ENCODE measurements at regions not wholly inside any gene's neighbourhood (a gene's known extent, or its start where the extent isn't known, plus 50 kb on each side); places are given as distances from the start of the nearest gene placed in this dataset.
"Not testable (repeated sequence)": the region's sequence is repeated elsewhere in the genome, so short reads cannot be mapped to it uniquely, and the experiment has no call there.

DNA sequence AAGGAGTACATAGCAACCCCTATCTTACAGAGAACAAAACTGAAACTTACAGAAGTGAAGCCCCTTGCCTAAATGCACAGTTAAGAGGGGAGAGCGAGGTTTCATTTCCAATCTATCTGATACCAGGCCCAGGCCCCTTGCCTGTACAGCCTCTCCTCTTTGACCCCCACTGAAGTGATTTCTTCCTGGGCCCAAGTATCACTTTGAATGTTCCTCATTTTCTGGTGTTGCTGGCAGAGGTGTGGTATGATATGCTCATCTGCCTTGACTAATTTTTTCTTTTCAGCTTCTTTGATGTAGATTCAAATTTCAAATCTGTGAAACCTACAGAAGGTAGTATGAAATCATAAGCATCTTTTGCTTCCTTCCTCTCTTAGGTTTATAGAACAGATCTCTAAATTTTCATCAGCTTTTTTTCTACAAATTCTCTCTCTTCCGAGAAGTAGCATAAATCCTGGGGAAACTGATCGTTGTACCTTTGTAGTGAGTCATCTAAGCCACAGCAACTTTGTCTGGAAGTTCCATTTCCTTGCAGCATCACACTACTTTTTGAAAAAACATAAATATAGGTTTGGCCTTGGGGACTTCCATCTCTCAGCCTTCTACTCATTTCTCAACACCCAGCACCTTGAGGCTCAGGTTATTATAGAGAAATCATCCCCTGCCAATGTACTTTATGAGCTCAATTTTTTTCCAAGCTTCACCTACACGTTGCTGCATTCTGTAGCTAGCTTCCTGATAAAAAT lies 402.4 kb upstream of the PTGER4 start:
- DNase-seq (ENCODE audit: low spot score): no peak

- DNase-seq (ENCODE audit: low spot score): no peak
Measured at GRCh38 chr5:40276426-40277102, 403.2 kb upstream of the PTGER4 start.

GRCh38 chr5:40274568-40274967 lies 405.1 kb upstream of the PTGER4 start:
- no peak for DNase-seq (ENCODE audit: low spot score)

DNA sequence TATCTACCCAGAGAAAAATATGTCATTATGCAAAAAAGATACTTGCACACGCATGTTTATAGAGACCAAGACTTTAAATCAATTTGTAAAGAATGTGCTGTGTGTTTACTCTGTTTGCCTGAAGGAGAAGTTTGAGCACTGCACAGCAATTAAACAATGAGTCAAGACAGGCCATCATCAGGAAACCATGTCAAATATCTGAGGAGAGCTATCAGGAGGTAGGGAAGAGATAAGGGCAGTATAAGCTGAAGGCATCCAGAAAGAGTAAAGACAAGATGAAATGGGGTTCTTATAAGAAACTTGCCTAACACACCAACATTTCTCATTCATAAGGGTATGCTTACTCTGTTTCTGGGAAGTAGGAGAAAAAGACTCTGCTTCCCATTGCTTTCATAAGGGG lies 405.8 kb upstream of the PTGER4 start:
- DNase-seq (ENCODE audit: low spot score): no peak

DNA sequence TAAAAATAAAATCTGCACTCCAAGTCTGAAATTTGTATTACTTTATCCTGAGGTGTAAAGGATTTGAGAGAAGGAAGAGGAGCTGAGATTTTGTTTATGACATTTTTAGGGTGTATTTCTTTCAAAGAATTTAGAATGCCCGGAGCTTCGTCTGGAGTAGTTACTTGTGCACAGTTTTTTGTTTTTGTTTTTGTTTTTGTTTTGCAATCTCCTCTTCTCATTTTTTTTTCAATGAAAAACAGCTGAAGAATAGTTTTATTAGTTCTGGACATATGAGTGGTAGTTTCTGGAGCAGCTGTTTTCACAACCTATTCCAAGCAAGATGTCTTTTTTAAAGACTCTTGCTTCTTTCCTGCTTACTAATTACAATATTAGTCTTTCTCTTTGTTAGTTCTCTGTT lies 408.2 kb upstream of the PTGER4 start:
- no peak for DNase-seq (ENCODE audit: low spot score)

DNA sequence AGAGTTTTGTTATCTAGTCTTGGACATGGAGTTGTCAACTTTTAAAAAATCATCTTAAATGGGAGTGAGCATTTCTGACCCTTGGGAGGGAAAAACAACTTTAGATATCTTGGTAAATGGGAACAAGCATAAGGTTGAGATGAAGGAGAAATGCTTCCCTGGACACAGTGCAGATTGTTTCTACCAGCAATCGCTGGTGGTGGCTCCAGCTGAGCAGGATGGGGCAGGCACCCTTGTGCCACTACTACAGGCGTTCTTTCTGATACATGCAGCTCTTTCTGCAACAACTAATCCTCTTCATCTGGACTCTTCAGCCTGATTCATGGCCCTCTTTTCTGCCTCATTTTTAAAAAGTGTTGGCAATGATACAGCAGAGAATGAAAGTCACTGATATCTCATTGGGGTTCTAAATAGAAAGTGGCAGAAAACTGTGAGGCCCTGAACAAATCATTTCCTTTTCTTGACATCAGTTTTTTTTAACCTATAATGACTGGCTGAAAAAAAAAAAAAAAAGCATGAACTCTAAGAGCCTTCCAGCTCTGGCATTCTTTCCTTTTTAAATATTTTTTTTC lies 409.4 kb upstream of the PTGER4 start:
- DNase-seq (ENCODE audit: low spot score): no peak

DNA sequence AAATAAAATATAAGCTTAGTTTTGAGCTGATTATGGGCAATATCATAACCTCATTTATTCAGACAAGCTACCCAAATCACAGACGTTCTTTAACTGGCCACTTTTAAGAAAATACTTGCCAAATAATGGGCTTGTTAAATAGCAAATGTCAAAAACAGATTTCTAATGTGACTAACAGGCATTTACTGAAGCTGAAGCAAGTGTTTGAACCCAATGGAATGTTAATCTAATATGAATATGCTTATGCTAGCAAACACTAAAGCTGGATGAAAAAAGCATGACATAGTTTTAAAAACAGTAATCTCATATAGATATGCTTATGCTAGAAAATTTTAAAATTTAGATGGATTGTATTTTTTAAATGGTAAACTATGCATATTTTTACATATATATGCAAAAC lies 411.6 kb upstream of the PTGER4 start:
- no peak for DNase-seq (ENCODE audit: low spot score)

DNA sequence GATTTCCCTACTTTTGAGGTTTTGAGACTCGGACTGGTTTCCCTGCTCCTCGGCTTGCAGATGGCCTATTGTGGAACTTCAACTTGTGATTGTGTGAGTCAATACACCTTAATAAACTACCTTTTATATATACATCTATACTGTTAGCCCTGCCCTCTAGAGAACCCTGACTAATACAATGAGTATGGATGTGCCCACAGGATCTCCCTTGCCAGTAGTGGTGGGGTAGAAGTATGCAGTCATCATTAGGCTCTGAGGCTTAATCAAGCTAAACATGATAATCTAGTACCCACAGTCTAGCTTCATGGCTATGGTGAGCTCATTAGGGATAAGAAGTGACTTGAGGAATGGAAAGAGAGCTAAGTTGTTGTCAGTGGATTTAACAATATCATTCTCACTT lies 412.8 kb upstream of the PTGER4 start:
- no peak for DNase-seq (ENCODE audit: low spot score)

GRCh38 chr5:40261984-40262383 lies 417.7 kb upstream of the PTGER4 start:
- no peak for DNase-seq (ENCODE audit: low spot score)

- DNase-seq (ENCODE audit: low spot score): no peak
Measured at GRCh38 chr5:40260361-40260760, 419.4 kb upstream of the PTGER4 start.

- no peak for DNase-seq (ENCODE audit: low spot score)
Measured at GRCh38 chr5:40258222-40258621, 421.5 kb upstream of the PTGER4 start.

- no peak for DNase-seq (ENCODE audit: low spot score)
Measured at GRCh38 chr5:40240671-40241070, 439.0 kb upstream of the PTGER4 start.

- no peak for DNase-seq (ENCODE audit: low spot score)
Measured at GRCh38 chr5:40240111-40240510, 439.6 kb upstream of the PTGER4 start.

- no peak for DNase-seq (ENCODE audit: low spot score)
Measured at GRCh38 chr5:40238066-40238745, 441.5 kb upstream of the PTGER4 start.

- DNase-seq (ENCODE audit: low spot score): no peak
Measured at GRCh38 chr5:40235471-40236400, 444.0 kb upstream of the PTGER4 start.

DNA sequence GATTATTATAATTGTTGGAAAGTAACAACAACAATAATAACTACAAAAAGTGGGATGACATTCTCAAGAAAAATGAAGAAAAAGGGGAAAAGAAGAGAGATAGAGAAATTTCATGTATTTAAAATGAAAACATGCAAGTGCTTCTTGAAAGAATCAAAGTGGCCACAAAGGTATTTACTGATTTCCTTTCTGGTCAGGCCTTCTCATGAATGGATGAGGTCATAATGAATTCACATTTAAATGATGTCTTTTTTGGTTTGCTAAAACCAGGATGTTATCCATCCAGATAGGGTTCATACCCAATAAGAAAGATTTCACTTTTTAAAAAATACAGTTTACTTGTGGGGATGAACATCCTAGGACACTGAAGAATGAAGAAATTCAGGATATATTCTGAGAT lies 446.4 kb upstream of the PTGER4 start:
- peak; percentile 11 for DNase-seq (ENCODE audit: low spot score)

DNA sequence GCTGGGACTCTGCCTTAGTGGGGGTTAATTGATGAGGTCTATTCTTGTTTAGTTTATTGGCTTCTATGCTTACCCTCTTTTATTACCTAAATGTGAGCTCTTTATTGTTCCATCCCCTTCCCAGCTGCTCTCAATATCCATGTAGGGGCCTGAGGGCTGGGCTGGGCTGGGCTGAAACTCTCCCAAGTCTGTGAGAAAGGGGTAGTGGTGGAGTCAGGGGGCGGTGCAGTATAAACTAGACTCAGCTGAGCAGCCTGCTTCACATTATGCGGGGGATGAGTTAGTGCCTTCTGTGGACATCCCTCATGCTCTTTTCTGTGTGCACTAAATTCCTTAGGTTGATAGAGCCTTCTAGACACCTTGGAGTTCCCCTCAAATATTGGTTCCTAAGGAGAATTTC lies 451.8 kb upstream of the PTGER4 start:
- no peak for DNase-seq (ENCODE audit: low spot score)

GRCh38 chr5:40227366-40227765 lies 452.3 kb upstream of the PTGER4 start:
- no peak for DNase-seq (ENCODE audit: low spot score)

DNA sequence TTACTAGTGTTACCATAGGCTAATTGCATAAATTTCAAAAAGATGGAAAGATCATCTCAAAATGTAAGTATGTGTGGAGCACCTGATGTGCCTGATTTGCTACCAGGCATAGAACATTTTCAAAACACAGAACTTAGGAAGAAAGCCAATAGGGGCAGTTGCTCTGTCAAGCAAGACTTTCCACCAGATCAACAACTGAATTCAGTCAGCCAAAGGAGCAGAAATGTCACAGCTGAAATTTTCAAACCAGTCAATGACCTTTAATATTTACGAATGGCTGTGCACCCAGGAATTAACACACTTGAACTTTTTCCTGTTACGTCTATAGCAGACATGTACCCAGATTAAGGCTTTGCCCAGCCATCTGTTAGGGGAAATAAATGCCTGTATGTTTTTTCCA lies 452.8 kb upstream of the PTGER4 start:
- no peak for DNase-seq (ENCODE audit: low spot score)

GRCh38 chr5:40225147-40225546 lies 454.6 kb upstream of the PTGER4 start:
- DNase-seq (ENCODE audit: low spot score): not testable (repeated sequence)

DNA sequence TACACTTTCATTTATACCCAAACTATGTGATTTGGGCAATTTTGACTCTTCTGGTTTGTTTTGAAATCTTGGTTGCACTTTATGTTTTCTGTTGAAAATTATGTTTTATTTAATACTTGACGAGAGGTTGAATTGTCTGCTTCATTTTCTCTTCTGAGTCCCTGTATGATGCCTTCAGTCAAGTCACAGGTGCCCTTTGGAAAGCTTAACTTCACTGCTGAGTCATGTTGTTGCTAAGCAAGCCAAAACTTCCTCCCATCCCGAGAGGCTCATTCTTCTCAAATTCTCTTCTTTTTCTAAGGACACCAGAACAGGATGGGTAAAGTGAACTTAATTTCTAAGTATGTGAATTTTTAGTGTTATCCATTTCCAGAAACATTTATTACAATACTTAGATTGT lies 455.3 kb upstream of the PTGER4 start:
- DNase-seq (ENCODE audit: low spot score): no peak

GRCh38 chr5:40223884-40224402 lies 455.8 kb upstream of the PTGER4 start:
- DNase-seq (ENCODE audit: low spot score): peak; percentile 41

All from AG08395 (cell line).